Mammary epithelial cell (primary cell): ENCODE measurements at regions not wholly inside any gene's neighbourhood (a gene's known extent, or its start where the extent isn't known, plus 50 kb on each side); places are given as distances from the start of the nearest gene placed in this dataset.

ENCODE experiments used
- CTCF ChIP-seq, 2 donors: IDR thresholded peaks in 1 of 2; conservative IDR thresholded peaks in 1 of 2; 2 replicates each; pipeline ENCODE4 v1.5.1; 2011 to 2012; ENCODE audit warnings: inconsistent platforms in 2 of 2, low read length in 2 of 2, mild to moderate bottlenecking in 2 of 2, control low read depth in 1 of 2, low read depth in 1 of 2; ENCODE audit not compliant: insufficient read depth in 1 of 2; ENCODE audit errors: extremely low read depth in 1 of 2
- EZH2 ChIP-seq: IDR thresholded peaks from 2 replicates; pipeline ENCODE4 v1.6.1; 2012; ENCODE audit warnings: low read length, inconsistent platforms, borderline replicate concordance

- TF ChIP-seq CTCF (conservative IDR thresholded peaks at IDR 0.05 in 1 of 2, IDR thresholded peaks at IDR 0.05 in 1 of 2; ENCODE audit: extremely low read depth in 1 of 2, insufficient read depth in 1 of 2, low read depth in 1 of 2, low read length in 2 of 2) (no peak), EZH2 (no peak)
Observed at GRCh38 chr5:159768243-159768642, 148.0 kb upstream of the ADRA1B start.
